Left ventricle myocardium superior (tissue), 1 donor: ENCODE measurements at regions not wholly inside any gene's neighbourhood (a gene's known extent, or its start where the extent isn't known, plus 50 kb on each side); places are given as distances from the start of the nearest gene placed in this dataset.

Experiments
- ATAC-seq: fragments of 200-7000 bp; cut with Tn5 transposase; one replicate; pipeline ENCODE4 v1.9.1; 2020; ENCODE audit warnings: mild to moderate bottlenecking, moderate library complexity
- DNase-seq: peaks from one replicate; pipeline ENCODE4 v3.0.0-alpha.2; 2020
- intact Hi-C: fragments of 100-400 bp; cut with micrococcal nuclease; formaldehyde crosslinking; loops from one replicate; pipeline ENCODE4 v1.11.0; 2022
- donor health status: DM: no; HTN: yes; CAD: no; lungs with severe emphysema.

- no peak for DNase-seq
- intact Hi-C loops = no loop called here
- no peak for ATAC-seq
Observed at GRCh38 chr21:23247334-23247733, 2249.1 kb downstream of the NCAM2 start.

GRCh38 chr21:23245255-23245654, 2247.0 kb downstream of the NCAM2 start:
- ATAC-seq (no peak), DNase-seq (no peak)
- intact Hi-C loops = no loop called here

- intact Hi-C loops = loop anchor here (10.0 kb wide), 1 partner anchor 1591 kb away; no protein-coding TSS in a partner anchor
- DNase-seq (no peak), ATAC-seq (no peak)
Observed at GRCh38 chr21:23223882-23224281, 2225.7 kb downstream of the NCAM2 start.

- DNase-seq = no peak
- intact Hi-C loops = no loop called here
Observed at GRCh38 chr21:23218667-23219066, 2220.5 kb downstream of the NCAM2 start.

GRCh38 chr21:23217597-23217996, 2219.4 kb downstream of the NCAM2 start:
- ATAC-seq (no peak), DNase-seq (no peak)
- intact Hi-C loops = no loop called here

More at GRCh38 chr21:23218667-23219066, 2220.5 kb downstream of the NCAM2 start:
- no peak for ATAC-seq

- DNase-seq = no peak
- intact Hi-C loops = no loop called here
Observed at GRCh38 chr21:23215261-23215660, 2217.1 kb downstream of the NCAM2 start.

More at GRCh38 chr21:23215261-23215660, 2217.1 kb downstream of the NCAM2 start:
- no peak for ATAC-seq
